ENCODE measurements at regions not wholly inside any gene's neighbourhood (a gene's known extent, or its start where the extent isn't known, plus 50 kb on each side); places are given as distances from the start of the nearest gene placed in this dataset.

DNA sequence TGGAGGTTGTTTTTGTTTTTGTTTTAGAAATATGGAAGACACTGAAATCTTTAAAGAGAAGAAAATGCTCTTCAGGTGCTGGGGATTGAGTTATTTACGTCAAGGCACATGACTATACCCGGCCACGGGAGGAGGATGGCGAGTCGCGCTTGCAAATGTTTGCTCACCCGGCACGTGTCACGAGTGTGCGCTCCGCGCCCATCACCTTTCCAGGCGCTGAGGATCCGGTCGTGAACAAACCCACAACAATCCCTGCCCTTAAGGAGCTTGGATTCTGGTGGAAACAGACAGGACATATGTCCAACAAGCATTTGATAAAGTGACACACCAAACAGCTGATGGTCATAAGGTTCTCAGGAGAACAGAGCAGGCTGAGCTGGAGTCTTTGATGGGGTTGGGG lies 715.5 kb downstream of the BRD1 start:
- TF ChIP-seq EZH2 (IDR thresholded peaks at IDR 0.05; ENCODE audit: insufficient read depth, poor library complexity, severe bottlenecking), result no peak
- no peak for TF ChIP-seq EZH2phosphoT487 (IDR thresholded peaks at IDR 0.05; ENCODE audit: insufficient read depth, low read depth)
